GM12864 (cell line): ENCODE measurements at regions not wholly inside any gene's neighbourhood (a gene's known extent, or its start where the extent isn't known, plus 50 kb on each side); places are given as distances from the start of the nearest gene placed in this dataset.
A peak's percentile ranks its signal among the peaks of the same experiment; 100 is the strongest.

Experiments used
- DNase-seq: peaks from one replicate; pipeline ENCODE4 v3.0.0-alpha.2; 2011; ENCODE audit warnings: low read depth
- H3K4me3 ChIP-seq: 2 replicates; pipeline ENCODE4 v1.5.1; 2011; ENCODE audit warnings: mild to moderate bottlenecking, low read depth, low read length, control low read depth
- TF ChIP-seq, protein P1 (sequence below): IDR thresholded peaks from 2 replicates; pipeline ENCODE4 v1.5.1; 2011; ENCODE audit warnings: low read depth, mild to moderate bottlenecking, moderate library complexity, low read length, control low read depth, inconsistent platforms; ENCODE audit errors: missing control alignments

DNA sequence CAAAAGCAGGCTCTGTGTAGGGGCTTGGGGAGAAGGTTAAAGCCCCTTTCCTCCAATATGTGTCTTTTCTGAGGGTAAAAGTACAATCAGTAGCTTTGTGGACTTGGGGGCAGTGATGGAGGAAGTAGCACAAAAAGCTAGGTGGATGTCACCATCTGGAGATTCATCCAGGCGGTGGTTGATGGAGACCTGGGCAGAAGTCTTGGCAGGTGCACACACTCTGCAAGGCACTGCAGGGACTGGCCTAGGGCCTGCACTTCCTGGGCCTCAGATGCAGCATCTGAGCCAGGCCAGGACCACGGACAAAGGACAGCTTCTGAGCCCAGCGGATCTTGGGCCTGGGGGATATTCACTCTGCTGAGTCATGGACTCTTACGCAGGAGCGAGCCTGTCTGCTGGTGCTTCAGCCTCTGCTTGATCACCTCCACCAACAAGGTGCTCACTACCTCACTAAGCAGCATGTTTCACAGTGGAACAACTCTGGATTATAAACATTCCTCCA is 391.1 kb downstream of the TNS1 start:
- no peak overlapping the region for H3K4me3 ChIP-seq
- TF ChIP-seq, protein P1, sequence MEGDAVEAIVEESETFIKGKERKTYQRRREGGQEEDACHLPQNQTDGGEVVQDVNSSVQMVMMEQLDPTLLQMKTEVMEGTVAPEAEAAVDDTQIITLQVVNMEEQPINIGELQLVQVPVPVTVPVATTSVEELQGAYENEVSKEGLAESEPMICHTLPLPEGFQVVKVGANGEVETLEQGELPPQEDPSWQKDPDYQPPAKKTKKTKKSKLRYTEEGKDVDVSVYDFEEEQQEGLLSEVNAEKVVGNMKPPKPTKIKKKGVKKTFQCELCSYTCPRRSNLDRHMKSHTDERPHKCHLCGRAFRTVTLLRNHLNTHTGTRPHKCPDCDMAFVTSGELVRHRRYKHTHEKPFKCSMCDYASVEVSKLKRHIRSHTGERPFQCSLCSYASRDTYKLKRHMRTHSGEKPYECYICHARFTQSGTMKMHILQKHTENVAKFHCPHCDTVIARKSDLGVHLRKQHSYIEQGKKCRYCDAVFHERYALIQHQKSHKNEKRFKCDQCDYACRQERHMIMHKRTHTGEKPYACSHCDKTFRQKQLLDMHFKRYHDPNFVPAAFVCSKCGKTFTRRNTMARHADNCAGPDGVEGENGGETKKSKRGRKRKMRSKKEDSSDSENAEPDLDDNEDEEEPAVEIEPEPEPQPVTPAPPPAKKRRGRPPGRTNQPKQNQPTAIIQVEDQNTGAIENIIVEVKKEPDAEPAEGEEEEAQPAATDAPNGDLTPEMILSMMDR = no peak
- no peak for DNase-seq

DNA sequence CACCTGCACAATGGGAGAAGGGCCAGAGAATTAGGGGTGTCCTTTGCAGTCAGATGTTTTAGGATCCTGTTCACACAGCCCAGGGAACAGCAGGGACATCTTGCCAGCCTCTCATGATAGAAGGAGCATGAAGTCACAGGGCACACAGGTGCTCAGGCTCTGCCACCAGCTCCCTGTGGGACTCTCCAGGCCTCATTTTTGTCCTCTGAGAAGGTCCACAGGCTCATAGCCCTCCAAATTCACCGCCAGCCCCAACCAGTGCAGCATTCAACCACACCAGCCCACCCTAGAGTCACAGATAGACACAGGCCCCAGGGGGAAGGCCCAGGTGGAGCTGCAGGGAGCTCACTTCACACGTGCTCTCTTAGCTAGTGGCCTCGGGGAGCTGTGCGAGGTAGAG is 391.7 kb downstream of the TNS1 start:
- H3K4me3 ChIP-seq = no peak overlapping the region
- no peak for DNase-seq
- TF ChIP-seq, protein P1 = no peak

DNA sequence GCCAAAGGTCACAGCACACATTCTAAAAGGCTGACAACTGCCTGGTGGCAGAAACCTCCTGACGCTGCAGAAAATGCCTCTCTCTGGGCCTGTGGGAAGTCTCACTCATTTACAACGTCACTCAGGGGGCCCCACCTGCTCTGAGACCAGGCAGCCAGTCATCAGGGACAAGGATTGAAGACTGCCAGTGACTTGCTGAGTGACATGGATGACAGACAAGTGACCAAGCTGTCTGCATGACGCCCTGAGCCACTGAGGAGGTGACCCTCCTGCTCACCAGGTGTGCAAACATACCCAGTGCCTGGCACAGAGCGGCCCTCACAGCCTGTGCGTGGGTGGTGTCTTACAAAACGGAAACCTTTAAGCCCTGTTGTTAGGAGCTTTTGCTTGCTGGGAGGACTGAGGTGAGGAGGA is 392.4 kb downstream of the TNS1 start:
- H3K4me3 ChIP-seq = no peak overlapping the region
- TF ChIP-seq, protein P1 = no peak
- peak; percentile 43 for DNase-seq

DNA sequence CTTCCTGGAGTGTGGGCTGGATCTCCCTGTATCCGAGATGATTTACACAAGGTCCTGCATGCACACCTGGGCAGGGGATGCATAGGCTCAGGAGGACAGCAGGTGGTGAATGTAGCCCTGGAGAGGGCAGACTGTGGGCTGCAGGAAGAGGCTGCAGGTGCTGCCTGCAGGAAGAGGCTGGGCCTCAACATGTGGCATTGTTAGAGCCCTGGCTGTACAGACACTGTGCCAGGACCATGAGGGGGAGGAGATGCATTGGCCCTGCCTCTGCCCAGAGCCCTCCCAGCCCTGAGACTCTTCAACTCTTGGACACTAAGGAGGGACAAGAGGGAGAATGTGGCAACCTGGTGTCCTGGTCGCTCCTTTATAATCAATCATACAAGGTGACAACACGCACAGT is 392.8 kb downstream of the TNS1 start:
- TF ChIP-seq, protein P1 = no peak
- DNase-seq = no peak
- H3K4me3 ChIP-seq = no peak overlapping the region

GRCh38 chr2:217606296-217606695 is 396.5 kb downstream of the TNS1 start:
- TF ChIP-seq, protein P1 = no peak
- DNase-seq = no peak
- H3K4me3 ChIP-seq = no peak overlapping the region

GRCh38 chr2:217604527-217605194 is 398.1 kb downstream of the TNS1 start:
- TF ChIP-seq, protein P1 = no peak
- H3K4me3 ChIP-seq = no peak overlapping the region
- DNase-seq = no peak

- H3K4me3 ChIP-seq = no peak overlapping the region
- TF ChIP-seq, protein P1 = no peak
- no peak for DNase-seq
These were observed 401.2 kb downstream of the TNS1 start for GRCh38 chr2:217601601-217602000.
